Neuronal stem cell (in vitro differentiated cells): ENCODE measurements at regions not wholly inside any gene's neighbourhood (a gene's known extent, or its start where the extent isn't known, plus 50 kb on each side); places are given as distances from the start of the nearest gene placed in this dataset.

Source experiments
- DNase-seq: peaks from one replicate; pipeline ENCODE4 v3.0.0-alpha.2; 2013; ENCODE audit warnings: low spot score
- H2AFZ ChIP-seq: one replicate; pipeline ENCODE4 v1.6.1; 2013; ENCODE audit warnings: mild to moderate bottlenecking, low read length, inconsistent platforms
- H2AK5ac ChIP-seq: 2 replicates; pipeline ENCODE4 v1.6.1; 2013; ENCODE audit warnings: low read depth, mild to moderate bottlenecking, inconsistent platforms, low read length, moderate library complexity, mixed read lengths
- H2BK120ac ChIP-seq: 2 replicates; pipeline ENCODE4 v1.6.1; 2013; ENCODE audit warnings: low read depth, mild to moderate bottlenecking, inconsistent platforms, low read length, moderate library complexity, mixed read lengths
- H2BK12ac ChIP-seq: one replicate; pipeline ENCODE4 v1.6.1; 2013; ENCODE audit warnings: low read length, inconsistent platforms
- H2BK15ac ChIP-seq: 2 replicates; pipeline ENCODE4 v1.6.1; 2013; ENCODE audit warnings: mild to moderate bottlenecking, low read length, inconsistent platforms, mixed read lengths
- H2BK5ac ChIP-seq: one replicate; pipeline ENCODE4 v1.6.1; 2013; ENCODE audit warnings: inconsistent platforms, mild to moderate bottlenecking, low read length, moderate library complexity
- H3K14ac ChIP-seq: one replicate; pipeline ENCODE4 v1.6.1; 2013; ENCODE audit warnings: low read length, inconsistent platforms
- H3K18ac ChIP-seq: 2 replicates; pipeline ENCODE4 v1.6.1; 2013; ENCODE audit warnings: low read length, inconsistent platforms
- H3K23ac ChIP-seq: 2 replicates; pipeline ENCODE4 v1.6.1; 2013; ENCODE audit warnings: low read depth, mild to moderate bottlenecking, mixed read lengths, low read length, inconsistent platforms; ENCODE audit not compliant: poor library complexity
- H3K27ac ChIP-seq: replicated peaks from 3 replicates; pipeline ENCODE4 v1.5.1; 2013; ENCODE audit warnings: low read length, inconsistent platforms
- H3K27me3 ChIP-seq, 3 experiments: 2 replicates each; pipeline ENCODE4 v1.6.1; 2013; ENCODE audit warnings: low read length in 3 of 3, mild to moderate bottlenecking in 2 of 3, inconsistent platforms in 1 of 3, low read depth in 1 of 3, mixed read lengths in 1 of 3, moderate library complexity in 1 of 3; ENCODE audit not compliant: control insufficient read depth in 3 of 3, insufficient read depth in 3 of 3
- H3K36me3 ChIP-seq, 2 donors: replicated peaks in 1 of 2; 2 replicates each; pipeline ENCODE4 v1.6.1; 2013; ENCODE audit warnings: low read length in 2 of 2; ENCODE audit not compliant: control insufficient read depth in 2 of 2, insufficient read depth in 2 of 2
- H3K4ac ChIP-seq: 2 replicates; pipeline ENCODE4 v1.6.1; 2013; ENCODE audit warnings: inconsistent platforms, mild to moderate bottlenecking, low read length, moderate library complexity
- H3K4me1 ChIP-seq, 2 donors: 1 replicate in 1 of 2; 2 replicates in 1 of 2; pipeline ENCODE4 v1.6.1; 2013; ENCODE audit warnings: low read length in 2 of 2, low read depth in 1 of 2; ENCODE audit not compliant: control insufficient read depth in 2 of 2, insufficient read depth in 1 of 2
- H3K4me2 ChIP-seq: one replicate; pipeline ENCODE4 v1.6.1; 2013; ENCODE audit warnings: mild to moderate bottlenecking, low read length, inconsistent platforms; ENCODE audit not compliant: insufficient read depth, poor library complexity, severe bottlenecking
- H3K4me3 ChIP-seq, 2 donors: 2 replicates each; pipeline ENCODE4 v1.5.1; 2013; ENCODE audit warnings: low read length in 2 of 2, mild to moderate bottlenecking in 2 of 2, inconsistent platforms in 1 of 2, moderate library complexity in 1 of 2
- H3K79me1 ChIP-seq: one replicate; pipeline ENCODE4 v1.6.1; 2013; ENCODE audit warnings: low read depth, mild to moderate bottlenecking, inconsistent platforms, low read length, moderate library complexity
- H3K9ac ChIP-seq: one replicate; pipeline ENCODE4 v1.6.1; 2013; ENCODE audit warnings: mild to moderate bottlenecking, low read depth, low read length, inconsistent platforms; ENCODE audit not compliant: poor library complexity
- H3K9me3 ChIP-seq, 2 donors: replicated peaks in 1 of 2; 2 replicates each; pipeline versions ENCODE3 to v1.6.1; 2013; ENCODE audit warnings: low read length in 2 of 2, mild to moderate bottlenecking in 2 of 2, inconsistent platforms in 1 of 2, low read depth in 1 of 2, mixed read lengths in 1 of 2, moderate library complexity in 1 of 2; ENCODE audit not compliant: control insufficient read depth in 2 of 2, insufficient read depth in 1 of 2
- H4K8ac ChIP-seq: one replicate; pipeline ENCODE4 v1.6.1; 2013; ENCODE audit warnings: low read depth, mild to moderate bottlenecking, inconsistent platforms, low read length, moderate library complexity
- H4K91ac ChIP-seq: one replicate; pipeline ENCODE4 v1.6.1; 2013; ENCODE audit warnings: low read length, low read depth, mild to moderate bottlenecking, inconsistent platforms; ENCODE audit not compliant: poor library complexity
- WGBS, 2 donors: extraction: QIAGEN DNeasy Blood & Tissue Kit; methylation state at CpG; one replicate each; pipeline ENCODE4 v1.1.7; 2013; ENCODE audit warnings: missing lambda C conversion rate in 2 of 2, mixed read lengths in 1 of 2; ENCODE audit not compliant: insufficient read length in 2 of 2, insufficient replicate concordance in 1 of 2; ENCODE audit errors: extremely low coverage in 2 of 2; 5-methylcytosine and 5-hydroxymethylcytosine counted together

GRCh38 chr5:76030343-76030742, 52.8 kb upstream of the SV2C start:
- Histone ChIP-seq H3K4me2 (no peak overlapping the region), H3K79me1 (no peaks in the 10 kb centered on the region), H3K4ac (no peak overlapping the region), H3K18ac (no peak overlapping the region), H2AK5ac (no peak overlapping the region), H3K4me3 (no peak overlapping the region), H4K91ac (no peak overlapping the region), H3K4me1 (no peaks in the 10 kb centered on the region), H2AFZ (no peak overlapping the region), H3K9ac (no peak overlapping the region), H3K27me3 (peaks cover 0 to 2% (median 0%) of the 10 kb centered on the region in 3 experiments), H2BK12ac (no peak overlapping the region), H2BK120ac (no peak overlapping the region), H3K36me3 (no peaks in the 10 kb centered on the region), H2BK15ac (no peak overlapping the region), H4K8ac (no peak overlapping the region), H3K27ac (no peak overlapping the region), H3K14ac (no peak overlapping the region), H3K9me3 (no peaks in the 10 kb centered on the region), H3K23ac (no peak overlapping the region), H2BK5ac (no peak overlapping the region)
- DNase-seq, result no peak
- WGBS, 2 donors, result no CpG with 5 or more reads among the region's 5 CpGs

DNA sequence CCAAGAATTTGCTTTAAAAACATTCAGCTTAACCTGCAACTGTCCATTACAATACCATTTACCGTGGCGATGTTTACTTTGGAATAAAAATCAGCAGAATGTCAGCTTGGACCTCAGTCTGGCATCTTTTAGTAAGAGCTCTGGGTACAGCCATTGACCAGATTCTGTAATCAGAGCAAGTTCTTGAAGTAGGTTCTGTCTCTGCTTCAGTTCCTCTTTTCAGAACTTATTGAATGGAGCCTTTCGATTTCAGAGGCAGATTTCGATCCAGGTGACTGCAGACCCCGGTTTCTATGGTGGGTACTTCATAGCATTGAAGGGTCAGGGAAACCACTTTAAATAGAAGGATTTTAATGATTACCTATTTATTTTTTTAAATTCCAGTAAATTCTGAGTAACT, 53.4 kb upstream of the SV2C start:
- Histone ChIP-seq H2AK5ac (no peak overlapping the region), H3K23ac (no peak overlapping the region), H2AFZ (no peak overlapping the region), H3K27ac (no peak overlapping the region), H4K8ac (no peak overlapping the region), H3K4ac (no peak overlapping the region), H3K36me3 (no peaks in the 10 kb centered on the region), H4K91ac (no peak overlapping the region), H3K4me1 (no peaks in the 10 kb centered on the region), H3K4me3 (no peak overlapping the region), H2BK5ac (no peak overlapping the region), H3K9ac (no peak overlapping the region), H2BK120ac (no peak overlapping the region), H3K27me3 (peaks cover 0 to 2% (median 0%) of the 10 kb centered on the region in 3 experiments), H3K14ac (no peak overlapping the region), H2BK15ac (no peak overlapping the region), H3K9me3 (no peaks in the 10 kb centered on the region), H3K4me2 (no peak overlapping the region), H3K79me1 (no peaks in the 10 kb centered on the region), H3K18ac (no peak overlapping the region), H2BK12ac (no peak overlapping the region)
- no peak for DNase-seq
- WGBS, 2 donors, result no CpG with 5 or more reads among the region's 5 CpGs

GRCh38 chr5:76025790-76026189, 57.4 kb upstream of the SV2C start:
- no peak overlapping the region for H3K23ac ChIP-seq
- no peak overlapping the region for H3K4me2 ChIP-seq
- H2BK120ac ChIP-seq, result no peak overlapping the region
- no peak overlapping the region for H2BK5ac ChIP-seq
- H3K9ac ChIP-seq, result no peak overlapping the region
- no peak overlapping the region for H3K4ac ChIP-seq
- H2AFZ ChIP-seq, result no peak overlapping the region
- H2BK15ac ChIP-seq, result no peak overlapping the region
- no peak for DNase-seq
- no peak overlapping the region for H4K8ac ChIP-seq
- no peak overlapping the region for H3K14ac ChIP-seq
- no peaks in the 10 kb centered on the region for H3K27me3 ChIP-seq
- no peaks in the 10 kb centered on the region for H3K9me3 ChIP-seq
- no peaks in the 10 kb centered on the region for H3K4me1 ChIP-seq
- no peak overlapping the region for H3K27ac ChIP-seq
- no peak overlapping the region for H3K4me3 ChIP-seq
- H3K36me3 ChIP-seq, result no peaks in the 10 kb centered on the region
- no peak overlapping the region for H4K91ac ChIP-seq
- H3K79me1 ChIP-seq, result no peaks in the 10 kb centered on the region
- no peak overlapping the region for H2AK5ac ChIP-seq
- H2BK12ac ChIP-seq, result no peak overlapping the region
- H3K18ac ChIP-seq, result no peak overlapping the region

DNA sequence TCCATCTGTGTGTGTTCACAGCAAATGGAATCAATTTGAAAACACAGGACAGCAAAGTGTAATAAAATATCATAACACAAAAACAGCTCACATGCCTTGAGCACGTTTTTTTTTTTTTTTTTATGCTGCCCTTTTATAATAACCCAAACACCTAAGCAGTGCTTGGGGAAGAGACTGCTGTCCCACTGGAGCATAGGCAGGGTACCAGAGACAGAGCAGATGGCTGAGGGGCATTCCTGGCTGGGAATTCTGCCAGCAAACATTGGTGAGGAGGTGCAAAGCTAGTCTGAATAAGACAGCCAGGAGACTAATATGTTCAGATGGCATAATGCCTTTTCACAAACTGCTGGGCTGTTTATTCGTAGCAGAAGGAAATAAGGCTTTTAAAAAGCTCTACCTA, 58.1 kb upstream of the SV2C start:
- H2AK5ac ChIP-seq, result no peak overlapping the region
- H3K23ac ChIP-seq, result no peak overlapping the region
- H3K4ac ChIP-seq, result no peak overlapping the region
- H3K9me3 ChIP-seq, result no peaks in the 10 kb centered on the region
- no peak overlapping the region for H2BK12ac ChIP-seq
- H2BK5ac ChIP-seq, result no peak overlapping the region
- no peaks in the 10 kb centered on the region for H3K4me1 ChIP-seq
- no peak overlapping the region for H3K4me3 ChIP-seq
- H2AFZ ChIP-seq, result no peak overlapping the region
- no peak overlapping the region for H4K91ac ChIP-seq
- H2BK120ac ChIP-seq, result no peak overlapping the region
- no peak overlapping the region for H4K8ac ChIP-seq
- no peaks in the 10 kb centered on the region for H3K27me3 ChIP-seq
- no peak for DNase-seq
- H3K18ac ChIP-seq, result no peak overlapping the region
- no peak overlapping the region for H2BK15ac ChIP-seq
- no peak overlapping the region for H3K9ac ChIP-seq
- H3K36me3 ChIP-seq, result no peaks in the 10 kb centered on the region
- no peak overlapping the region for H3K14ac ChIP-seq
- WGBS, 2 donors, result no CpG with 5 or more reads among the region's 2 CpGs
- no peak overlapping the region for H3K4me2 ChIP-seq
- H3K79me1 ChIP-seq, result no peaks in the 10 kb centered on the region
- H3K27ac ChIP-seq, result no peak overlapping the region
